GM20000 (cell line): ENCODE measurements at regions not wholly inside any gene's neighbourhood (a gene's known extent, or its start where the extent isn't known, plus 50 kb on each side); places are given as distances from the start of the nearest gene placed in this dataset.

Experiments
- DNase-seq: peaks from one replicate; pipeline ENCODE4 v3.0.0; 2012; ENCODE audit warnings: low spot score
- CTCF ChIP-seq: IDR thresholded peaks from 2 replicates; pipeline ENCODE4 v1.5.1; 2012; ENCODE audit warnings: mild to moderate bottlenecking, control low read depth; ENCODE audit errors: extremely low read depth, missing control alignments

- TF ChIP-seq CTCF = no peak
- DNase-seq = no peak
Observed at GRCh38 chr2:150166313-150167051, 321.0 kb downstream of the RND3 start.

- no peak for DNase-seq
- no peak for TF ChIP-seq CTCF
Observed at GRCh38 chr2:150165988-150166312, 321.5 kb downstream of the RND3 start.

GRCh38 chr2:150165442-150165841 lies 322.0 kb downstream of the RND3 start:
- no peak for DNase-seq

GRCh38 chr2:150162241-150162942 lies 325.1 kb downstream of the RND3 start:
- DNase-seq = no peak
- no peak for TF ChIP-seq CTCF

More at GRCh38 chr2:150165442-150165841, 322.0 kb downstream of the RND3 start:
- TF ChIP-seq CTCF = no peak

- DNase-seq = no peak
- TF ChIP-seq CTCF = no peak
Observed at GRCh38 chr2:150160058-150160457, 327.4 kb downstream of the RND3 start.

GRCh38 chr2:150159300-150159699 lies 328.2 kb downstream of the RND3 start:
- TF ChIP-seq CTCF = no peak
- no peak for DNase-seq

GRCh38 chr2:150156876-150157275 lies 330.6 kb downstream of the RND3 start:
- no peak for DNase-seq
- TF ChIP-seq CTCF = no peak
